ENCODE measurements at regions not wholly inside any gene's neighbourhood (a gene's known extent, or its start where the extent isn't known, plus 50 kb on each side); places are given as distances from the start of the nearest gene placed in this dataset.
"Not testable (repeated sequence)": the region's sequence is repeated elsewhere in the genome, so short reads cannot be mapped to it uniquely, and the experiment has no call there.

DNA sequence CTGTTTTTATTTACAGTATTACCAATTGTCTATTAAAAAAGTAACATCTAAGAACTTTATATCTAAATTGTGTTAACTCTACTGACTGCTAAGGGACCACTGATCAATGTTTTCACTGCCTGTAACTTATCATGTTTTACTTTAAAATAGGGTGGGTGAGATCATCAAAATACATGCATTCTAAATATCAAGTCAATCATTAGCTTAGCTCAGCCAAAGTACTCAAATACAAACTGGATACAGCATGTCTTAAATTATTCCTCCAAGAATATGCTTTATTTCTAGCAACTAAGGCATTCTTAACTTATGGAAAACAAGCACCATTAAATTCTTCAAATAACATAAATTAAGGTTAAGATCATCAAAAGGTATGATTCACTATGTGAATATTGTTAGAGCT lies 638.7 kb upstream of the RGS18 start:
- DNase-seq, result no peak

DNA sequence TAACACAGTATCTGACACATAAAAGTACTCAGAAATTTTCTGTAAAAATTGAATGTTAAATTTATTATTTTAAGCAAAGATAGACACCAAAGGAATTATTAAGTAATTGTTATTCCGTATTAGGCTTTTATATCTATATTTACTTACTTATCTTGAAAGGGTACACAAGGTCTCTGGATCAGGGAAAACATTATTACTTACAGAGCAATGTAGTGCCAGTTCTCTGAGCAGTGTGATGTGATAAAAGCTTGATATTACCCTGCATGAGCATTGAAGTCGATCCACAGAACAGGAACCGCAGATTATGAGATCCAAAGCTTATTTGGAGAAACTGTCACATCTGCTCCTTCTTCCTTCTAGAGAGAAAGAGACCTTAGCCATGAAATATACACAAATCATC lies 637.9 kb upstream of the RGS18 start:
- no peak for DNase-seq

DNA sequence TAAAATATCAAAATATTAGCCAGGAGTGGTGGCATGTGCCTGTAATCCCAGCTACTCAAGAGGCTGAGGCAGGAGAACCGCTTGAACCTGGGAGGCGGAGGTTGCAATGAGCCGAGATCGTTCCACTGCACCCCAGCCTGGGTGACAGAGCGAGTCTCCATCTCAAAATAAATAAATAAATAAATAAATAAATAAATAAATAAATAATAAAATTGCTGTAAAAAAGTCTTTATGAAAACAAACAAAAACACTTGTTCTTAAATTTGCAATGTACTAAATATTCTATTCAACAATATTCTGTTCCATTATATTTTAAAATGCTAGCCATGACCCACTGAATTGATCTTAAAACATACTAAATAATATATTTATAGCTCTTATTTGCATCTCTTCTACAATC lies 632.3 kb upstream of the RGS18 start:
- DNase-seq, result not testable (repeated sequence)

DNA sequence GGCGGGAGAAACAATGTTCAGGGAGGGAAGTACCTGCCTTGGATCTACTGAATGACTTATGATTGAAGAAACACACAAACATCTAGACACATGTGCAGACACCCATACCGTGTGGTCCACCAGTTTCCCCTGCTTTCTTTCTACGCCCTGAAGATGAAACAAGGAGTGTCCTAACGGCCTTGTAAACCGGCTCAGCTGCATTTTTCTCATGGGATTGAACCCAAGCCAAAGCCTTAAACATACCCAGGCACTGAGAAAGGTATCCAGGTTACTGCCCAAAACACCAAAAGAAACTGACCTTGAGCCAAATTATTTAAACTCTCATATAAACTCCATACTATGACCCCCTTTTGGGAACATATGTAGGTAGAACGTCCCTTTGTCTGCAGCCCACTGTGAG lies 630.0 kb upstream of the RGS18 start:
- no peak for DNase-seq

DNA sequence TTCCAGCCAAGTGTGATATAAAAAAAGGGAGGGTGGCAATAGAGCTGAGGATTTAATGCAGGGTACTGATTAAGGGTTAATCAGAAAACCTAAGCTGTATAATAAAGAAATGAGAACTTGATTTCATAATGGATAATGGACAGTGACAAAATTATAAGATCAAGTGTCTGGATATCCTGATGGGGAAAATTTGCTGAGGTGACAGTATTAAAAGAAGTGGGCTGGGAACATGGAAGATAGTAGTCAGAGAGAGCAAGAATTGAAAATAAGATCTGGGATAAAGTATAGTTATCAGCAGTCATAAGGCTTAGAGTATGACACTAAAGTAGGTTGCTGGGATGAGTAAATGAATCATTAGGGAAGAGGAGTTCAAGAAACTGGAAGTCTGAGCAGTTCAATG lies 627.3 kb upstream of the RGS18 start:
- DNase-seq, result no peak

DNA sequence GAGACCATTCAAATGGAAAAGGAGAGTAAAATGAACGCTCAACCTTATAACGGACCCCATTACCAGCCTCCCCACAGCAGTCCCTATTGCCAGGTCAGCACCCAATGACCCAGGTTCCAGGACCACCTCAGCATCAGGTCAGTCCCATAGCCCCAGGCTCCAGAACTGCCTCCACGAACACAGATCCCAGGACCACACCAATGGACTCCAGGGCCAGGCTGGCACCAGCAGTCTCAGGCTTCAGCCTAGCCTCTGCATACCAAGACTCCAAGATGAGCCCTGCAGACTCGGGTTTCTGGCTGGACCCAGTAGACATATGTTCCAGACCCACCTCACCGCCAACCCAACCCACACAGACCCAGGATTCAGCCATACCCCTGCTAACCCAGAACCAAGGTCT lies 625.0 kb upstream of the RGS18 start:
- no peak for DNase-seq

DNA sequence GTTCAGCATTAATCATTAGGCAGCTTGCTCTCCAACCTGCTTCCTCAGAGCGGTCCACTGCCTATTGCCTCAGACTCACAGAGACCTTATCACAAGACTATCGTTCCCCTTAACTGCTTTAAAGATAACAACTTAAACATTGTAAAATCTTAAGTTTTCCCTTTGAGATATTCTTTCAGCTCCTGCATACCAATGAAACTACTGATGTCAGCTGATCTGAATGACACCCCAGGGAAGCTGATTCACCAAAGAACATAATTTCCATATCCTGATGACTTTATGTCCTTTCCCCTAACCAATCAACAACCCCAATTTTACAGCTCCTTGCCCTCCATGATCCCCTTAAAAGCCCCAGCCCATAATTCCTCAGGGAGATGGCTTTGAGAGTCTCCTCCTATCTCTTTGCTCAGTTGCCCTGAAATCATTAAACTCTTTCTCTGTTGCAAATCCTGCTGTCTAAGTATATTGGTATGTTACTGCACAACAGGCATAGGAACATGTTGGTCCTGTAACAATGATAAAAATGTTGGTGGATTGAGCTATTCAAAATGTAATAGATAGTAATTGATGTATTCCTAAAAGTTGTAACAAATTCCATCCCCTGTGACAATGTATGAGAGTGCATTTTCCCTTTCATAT lies 621.4 kb upstream of the RGS18 start:
- no peak for DNase-seq

DNA sequence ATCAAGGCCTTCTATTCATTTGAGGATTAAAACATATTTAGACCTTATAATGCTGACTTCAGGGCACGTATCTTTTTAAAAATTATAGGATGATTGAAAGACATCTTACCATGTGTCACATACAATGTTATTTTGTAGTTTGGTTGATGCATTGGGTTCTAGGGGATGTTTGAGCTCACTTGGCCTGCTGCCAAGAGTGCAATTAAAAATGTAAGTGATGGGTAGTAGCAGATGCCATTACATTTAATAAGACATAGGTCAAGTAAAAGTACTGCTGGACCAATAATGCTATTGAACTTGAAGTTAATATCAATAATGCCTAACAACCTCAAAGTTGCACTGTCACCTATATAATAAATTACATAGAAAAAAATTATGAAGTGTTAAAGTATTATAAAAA lies 616.5 kb upstream of the RGS18 start:
- peak in 1 of 2 experiments; percentile 21 for DNase-seq

DNA sequence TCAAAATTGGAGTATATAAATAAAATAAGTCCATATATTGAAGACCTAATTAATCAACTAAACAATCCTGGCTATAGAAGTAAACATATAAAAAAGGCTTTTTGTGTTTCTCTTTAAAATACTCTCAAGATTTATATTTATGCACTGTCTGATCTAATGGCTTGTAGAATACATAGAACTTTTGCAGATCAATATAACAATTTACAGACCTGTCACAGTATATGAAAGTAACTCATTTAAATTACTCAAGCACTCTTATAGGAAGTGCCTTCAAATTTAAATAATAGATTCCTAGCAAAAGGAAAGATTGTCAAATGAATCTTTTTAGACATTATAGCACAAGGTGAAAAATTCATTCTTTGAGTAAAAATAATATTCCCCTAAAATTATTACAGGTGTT lies 615.8 kb upstream of the RGS18 start:
- DNase-seq, result no peak

DNA sequence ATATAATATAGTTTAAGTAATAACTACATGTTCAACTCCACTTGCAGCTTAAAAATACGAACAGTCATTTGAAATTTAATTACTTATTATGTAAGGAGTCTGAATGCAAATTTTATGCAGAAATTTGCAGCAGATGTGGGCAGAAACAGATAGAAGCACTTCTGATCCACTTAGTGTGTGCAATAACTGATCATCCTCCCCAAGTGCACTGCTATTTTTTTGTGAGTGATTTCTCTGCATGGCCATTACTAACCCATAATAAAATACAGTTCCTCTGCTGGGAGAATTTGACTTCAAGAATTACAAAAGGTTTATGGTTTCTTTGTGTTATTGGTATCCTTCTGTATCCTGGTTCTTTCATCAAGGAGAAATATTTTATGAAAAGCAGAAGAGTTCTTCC lies 611.5 kb upstream of the RGS18 start:
- DNase-seq, result peak in 1 of 2 experiments; percentile 46

DNA sequence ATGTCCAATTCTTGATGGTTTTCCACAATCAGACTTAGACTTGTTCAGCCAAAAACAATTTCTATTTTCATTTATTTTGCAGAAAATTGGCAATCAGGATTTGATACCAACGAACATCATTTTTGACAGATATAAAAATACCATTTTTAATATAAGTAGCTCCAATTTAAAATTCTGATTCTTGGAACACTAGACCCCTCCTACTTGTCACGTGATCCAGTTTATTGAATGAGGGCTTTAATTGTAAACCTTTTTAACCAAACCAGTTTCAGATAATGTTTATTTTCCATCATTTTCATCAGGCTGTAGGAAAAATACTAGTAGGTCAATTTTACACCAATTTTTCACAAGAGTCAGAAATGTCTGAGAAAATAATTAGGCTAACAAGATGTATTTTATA lies 607.2 kb upstream of the RGS18 start:
- no peak for DNase-seq

DNA sequence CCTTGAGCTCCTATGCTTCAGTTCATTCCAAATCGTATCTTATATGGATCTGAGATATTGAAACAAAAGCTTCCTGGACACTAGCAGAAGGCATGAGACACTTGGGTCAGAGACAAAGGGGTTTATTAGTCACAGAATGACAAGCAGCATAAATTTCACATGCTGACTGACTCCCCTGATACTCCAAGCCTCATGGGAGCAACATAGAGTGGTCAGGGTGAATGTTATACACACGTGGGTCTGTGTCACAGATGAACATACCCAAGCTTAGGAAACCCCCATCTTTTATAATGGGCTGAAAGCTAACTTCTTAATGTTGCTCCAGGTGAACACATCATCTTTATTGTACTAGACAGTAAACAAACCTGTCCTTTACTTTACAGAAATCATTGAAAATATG lies 599.9 kb upstream of the RGS18 start:
- no peak for DNase-seq

DNA sequence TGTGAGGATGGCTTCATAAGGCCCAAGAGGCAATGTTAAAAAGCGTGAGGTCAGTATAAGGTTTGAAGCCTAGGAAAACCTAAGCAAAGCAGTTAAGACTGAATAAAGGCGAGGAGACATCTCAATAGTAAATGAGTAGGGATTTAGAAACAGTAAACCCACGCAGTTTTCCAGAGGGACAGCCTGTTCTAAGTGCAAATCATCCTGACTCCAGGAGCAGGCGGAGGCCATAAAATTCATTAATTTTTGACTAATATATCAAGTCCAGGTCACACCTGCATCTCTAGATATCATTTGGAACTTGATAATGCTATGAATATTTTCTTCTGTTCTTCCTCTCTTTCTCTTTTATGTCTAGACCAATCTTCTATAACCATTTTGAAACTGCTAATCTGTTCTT lies 597.0 kb upstream of the RGS18 start:
- no peak for DNase-seq

DNA sequence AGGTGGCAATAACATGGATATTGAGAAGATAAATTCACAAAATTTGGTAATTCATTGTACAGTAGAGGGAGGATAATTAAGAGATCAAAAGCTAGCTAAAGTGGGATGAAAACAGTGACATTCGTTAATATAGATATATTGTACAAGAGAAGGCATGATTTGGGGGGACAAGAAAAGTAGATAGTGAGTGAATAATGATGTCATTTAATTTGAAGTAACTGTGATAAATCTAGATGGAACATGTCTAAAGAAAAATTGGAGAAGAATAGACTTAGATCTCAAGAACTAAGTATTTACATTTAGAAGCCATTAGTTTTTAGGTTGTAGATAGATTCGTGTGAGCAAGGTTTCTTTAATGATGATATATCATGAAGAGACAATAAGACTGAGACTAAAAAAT lies 594.0 kb upstream of the RGS18 start:
- no peak for DNase-seq

DNA sequence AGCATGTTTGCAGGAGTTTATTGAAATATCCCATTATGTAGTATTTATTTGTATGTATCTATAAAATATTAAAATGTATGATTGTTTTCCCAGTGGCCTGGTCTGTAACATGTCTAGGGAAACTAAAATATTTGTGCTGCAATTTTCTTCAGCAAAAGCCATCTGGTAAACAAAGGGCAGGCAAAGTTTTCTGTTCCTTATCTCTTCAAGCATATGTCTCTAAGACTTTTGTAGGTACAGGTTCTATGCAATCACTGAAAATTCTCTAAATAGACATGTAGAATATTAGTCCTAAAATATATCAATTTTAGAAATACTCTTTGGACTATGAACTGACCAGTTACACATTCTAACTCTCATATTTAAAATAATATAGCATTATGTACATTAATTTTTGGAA lies 585.8 kb upstream of the RGS18 start:
- DNase-seq, result no peak

DNA sequence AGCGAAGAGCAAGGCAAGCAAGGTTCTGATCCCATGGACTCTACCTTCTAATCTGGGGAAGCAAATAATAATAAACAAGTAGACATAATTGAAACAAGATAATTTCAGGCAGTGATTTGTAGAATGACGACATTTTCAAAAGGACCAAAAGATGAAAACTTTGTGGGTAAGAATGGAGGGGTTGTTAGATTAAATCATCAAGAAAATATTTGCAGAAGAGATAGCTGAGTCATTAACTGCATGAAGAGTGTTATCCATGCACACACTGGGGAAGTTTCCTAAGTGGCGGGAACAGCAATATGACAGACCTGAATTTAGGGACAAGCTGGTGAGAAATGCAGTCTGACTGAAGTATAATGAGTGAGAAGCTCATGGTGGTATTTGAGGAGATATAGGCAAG lies 583.1 kb upstream of the RGS18 start:
- DNase-seq, result no peak

DNA sequence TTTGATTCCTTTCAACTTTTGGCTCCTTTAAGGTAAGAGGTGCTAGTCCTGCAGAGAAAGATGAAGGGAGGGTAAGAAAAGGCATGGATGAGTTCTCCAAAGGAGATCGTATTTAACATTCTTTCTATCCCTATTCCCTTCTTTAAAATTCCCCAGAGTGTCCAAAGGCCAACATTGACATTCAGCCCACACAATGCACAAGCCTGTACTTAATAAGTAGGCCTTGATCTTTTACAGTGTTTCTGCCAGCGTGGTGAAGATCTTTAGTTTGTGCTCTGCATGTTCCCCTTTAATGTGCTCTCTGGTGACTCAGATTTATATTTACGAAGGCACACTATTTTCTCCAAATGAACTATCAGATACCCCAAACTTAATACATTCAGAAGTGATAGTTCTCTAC lies 582.5 kb upstream of the RGS18 start:
- DNase-seq, result no peak

DNA sequence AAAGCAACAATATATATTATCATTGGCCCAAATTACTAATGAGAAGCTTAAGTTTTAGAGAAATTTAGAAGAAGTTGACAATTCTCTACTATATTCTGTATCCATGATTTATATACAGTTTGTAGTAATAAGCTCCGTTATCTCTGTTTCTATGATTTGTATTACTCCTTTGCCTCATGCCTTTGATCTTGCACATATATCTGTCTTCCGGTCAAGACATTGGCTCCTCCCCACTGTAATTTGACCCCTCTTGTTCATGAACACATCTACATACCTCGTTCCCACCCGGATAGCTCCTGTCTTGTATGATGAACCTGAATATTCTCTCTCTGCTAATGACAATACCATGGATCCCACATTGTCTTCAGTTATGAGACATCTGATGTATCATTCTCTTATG lies 581.0 kb upstream of the RGS18 start:
- DNase-seq, result no peak

DNA sequence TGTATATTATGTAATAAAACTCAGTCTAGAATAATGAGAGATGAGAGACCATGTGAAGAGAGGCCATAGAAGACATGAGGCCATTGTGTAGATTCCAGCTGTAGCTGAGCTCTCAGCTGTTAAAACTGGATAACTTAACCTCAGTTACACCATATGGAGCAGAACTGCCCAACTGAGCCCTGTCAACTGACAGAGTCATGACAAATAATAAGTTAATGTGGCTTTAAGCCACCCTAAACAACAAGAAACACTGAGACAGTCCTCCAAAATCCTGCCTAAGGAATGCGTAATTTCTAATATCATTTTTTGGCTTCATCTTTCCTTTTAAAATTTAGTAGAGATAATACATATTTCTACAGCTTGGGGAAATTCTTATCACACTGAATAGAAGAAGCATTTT lies 580.0 kb upstream of the RGS18 start:
- no peak for DNase-seq

DNA sequence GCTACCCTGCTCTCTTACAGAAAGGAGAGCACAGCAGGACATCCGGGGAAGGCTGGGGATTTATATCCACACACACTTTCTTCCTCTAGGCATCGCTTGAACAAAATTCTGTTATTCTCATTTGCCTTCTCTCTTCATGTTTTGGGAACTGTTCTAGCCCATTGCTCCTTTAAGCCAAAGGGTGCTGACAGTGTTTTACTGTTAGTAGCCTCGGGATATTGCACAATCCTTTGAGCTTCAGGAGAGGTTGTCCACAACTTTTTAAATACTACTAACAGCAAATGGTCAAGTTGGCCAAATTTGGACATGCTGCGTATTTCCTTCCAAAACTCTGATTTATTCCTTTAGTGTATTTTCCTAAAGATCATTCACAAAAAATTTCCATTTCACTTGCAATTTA lies 579.2 kb upstream of the RGS18 start:
- DNase-seq, result no peak

DNA sequence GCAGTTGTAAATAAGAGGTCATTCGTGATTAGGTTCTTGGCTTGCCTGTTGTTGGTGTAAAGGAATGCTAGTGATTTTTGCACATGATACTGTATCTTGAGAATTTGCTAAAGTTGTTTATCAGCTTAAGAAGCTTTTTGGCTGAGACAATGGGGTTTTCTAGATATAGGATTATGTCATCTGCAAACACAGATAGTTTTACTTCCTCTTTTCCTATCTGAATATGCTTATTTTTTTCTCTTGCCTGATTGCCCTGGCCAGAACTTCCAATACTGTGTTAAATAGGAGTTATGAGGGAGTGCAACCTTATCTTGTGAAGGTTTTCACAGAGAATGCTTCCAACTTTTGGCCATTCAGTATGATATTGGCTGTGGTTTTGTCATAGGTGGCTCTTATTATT lies 576.1 kb upstream of the RGS18 start:
- no peak for DNase-seq

DNA sequence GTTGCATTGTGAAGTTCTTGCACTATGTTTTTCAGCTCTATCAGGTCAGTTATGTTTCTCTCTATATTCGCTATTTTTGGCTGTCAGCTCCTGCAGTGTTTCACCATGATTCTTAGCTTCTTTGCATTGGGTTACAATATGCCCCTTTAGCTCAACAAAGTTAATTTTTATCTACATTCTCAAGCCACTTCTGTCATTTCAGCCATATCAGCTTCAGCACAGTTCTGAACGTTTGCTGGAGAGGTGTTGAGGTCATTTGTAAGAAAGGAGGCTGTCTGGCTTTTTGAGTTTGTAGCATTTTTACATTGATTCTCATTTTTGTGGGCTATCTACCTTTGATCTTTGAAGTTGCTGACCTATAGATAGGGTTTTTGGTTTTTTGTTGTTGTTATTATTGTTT lies 573.2 kb upstream of the RGS18 start:
- no peak for DNase-seq

DNA sequence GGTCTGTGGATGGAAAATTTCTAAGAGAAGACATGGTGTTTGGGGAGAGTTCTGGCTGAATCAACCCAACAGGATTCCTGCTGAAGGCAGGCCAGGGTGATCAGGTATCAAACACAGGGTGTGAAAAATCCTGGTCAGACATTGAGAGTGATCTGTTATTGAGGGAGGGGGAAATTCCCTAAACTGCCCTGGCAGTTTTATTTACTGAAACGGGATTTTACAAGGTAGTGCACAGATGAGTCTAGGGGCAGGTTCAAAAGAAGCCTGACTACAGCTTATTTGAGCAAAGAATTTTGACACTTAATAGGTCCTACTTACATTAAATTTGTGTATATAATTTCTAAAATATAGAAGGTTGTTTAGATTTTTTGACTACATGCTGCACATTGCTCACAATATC lies 569.4 kb upstream of the RGS18 start:
- DNase-seq, result no peak

DNA sequence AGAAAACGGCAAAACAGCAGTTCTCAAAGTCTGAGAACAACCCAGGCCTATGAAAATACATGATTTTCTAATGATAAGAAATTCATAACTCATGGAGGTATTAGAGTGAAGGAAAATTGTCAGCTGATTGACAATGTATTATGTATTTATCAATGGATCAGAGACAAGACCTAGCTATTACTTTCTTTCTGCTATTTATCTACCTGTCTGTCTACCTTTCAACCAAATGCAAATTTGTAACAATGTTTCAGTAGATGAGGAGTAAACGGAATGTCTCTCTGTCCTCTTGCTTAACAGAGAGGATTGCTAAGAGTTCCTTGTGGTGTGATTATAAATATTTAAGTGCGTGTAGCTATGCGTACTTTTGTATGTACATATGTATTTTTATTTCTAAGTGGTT lies 568.7 kb upstream of the RGS18 start:
- DNase-seq, result no peak

DNA sequence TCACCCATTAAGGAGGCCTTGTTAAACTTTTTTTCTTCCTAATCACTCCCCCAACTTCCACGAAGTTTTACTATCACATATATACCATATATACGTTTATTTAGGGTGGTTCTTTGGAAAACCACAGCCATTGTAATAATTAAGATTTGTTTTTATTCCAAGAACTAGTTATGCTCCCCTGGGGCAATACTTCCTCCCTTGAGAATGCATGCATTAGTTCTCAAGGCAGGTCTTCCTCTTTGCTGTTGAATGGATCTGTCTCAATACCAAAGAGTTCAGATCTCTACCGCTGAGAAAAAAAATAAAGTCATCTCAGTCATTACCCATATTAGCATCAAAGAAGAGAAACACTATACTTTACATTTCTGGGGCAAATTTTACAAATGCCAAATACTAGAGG lies 567.7 kb upstream of the RGS18 start:
- DNase-seq, result no peak

DNA sequence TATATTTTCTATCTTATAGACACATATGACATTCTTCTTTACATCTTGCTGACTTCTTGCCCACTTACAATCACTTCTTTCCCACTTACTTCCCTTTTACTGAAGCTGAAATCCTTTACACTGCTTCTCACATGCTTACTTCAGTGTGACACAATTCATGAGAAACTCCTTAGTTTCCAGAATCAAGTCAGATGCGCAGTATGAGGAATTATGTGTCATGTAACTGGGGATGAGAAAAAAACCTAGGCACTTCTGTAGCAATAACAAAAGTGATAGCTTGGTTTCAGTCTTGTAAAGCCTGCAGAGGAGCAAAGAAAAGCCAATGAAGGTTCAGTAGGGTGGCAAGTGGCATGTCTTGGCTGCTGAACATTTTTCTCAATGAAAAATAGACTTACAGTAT lies 566.2 kb upstream of the RGS18 start:
- no peak for DNase-seq
